Colonic mucosa (tissue), 4 donors: ENCODE measurements at regions not wholly inside any gene's neighbourhood (a gene's known extent, or its start where the extent isn't known, plus 50 kb on each side); places are given as distances from the start of the nearest gene placed in this dataset.
"Not testable (repeated sequence)": the region's sequence is repeated elsewhere in the genome, so short reads cannot be mapped to it uniquely, and the experiment has no call there.

Experiments
- DNase-seq: peaks from one replicate; pipeline ENCODE4 v3.0.0-alpha.2; 2020
- H3K27ac ChIP-seq: fragments of 200-600 bp; one replicate; pipeline ENCODE4 v1.8.0; 2021
- H3K27me3 ChIP-seq: fragments of 200-600 bp; one replicate; pipeline ENCODE4 v1.8.0; 2021
- H3K36me3 ChIP-seq: fragments of 200-600 bp; one replicate; pipeline ENCODE4 v1.8.0; 2021
- H3K4me1 ChIP-seq: fragments of 200-600 bp; one replicate; pipeline ENCODE4 v1.8.0; 2021; ENCODE audit warnings: mild to moderate bottlenecking
- H3K4me3 ChIP-seq: fragments of 200-600 bp; one replicate; pipeline ENCODE4 v1.8.0; 2021
- H3K9ac ChIP-seq, 2 donors: one replicate each; pipeline ENCODE4 v1.7.0; 2013; ENCODE audit warnings: control low read depth in 2 of 2, low read depth in 2 of 2, low read length in 2 of 2
- H3K9me3 ChIP-seq: fragments of 200-600 bp; one replicate; pipeline ENCODE4 v1.8.0; 2021
- CTCF ChIP-seq: fragments of 200-600 bp; IDR thresholded peaks from one replicate; pipeline ENCODE4 v1.8.0; 2022; ENCODE audit warnings: antibody characterized with exemption, mild to moderate bottlenecking
- intact Hi-C: fragments of 100-400 bp; cut with DNase I; formaldehyde crosslinking; loops from one replicate; pipeline ENCODE4 v1.14.1; 2022
- donor health status: healthy.
- donor health status: DM: no; HTN: no; CAD: no.
- donor health status: DM: no; HTN: no; CAD: no.

GRCh38 chr19:13689085-13689484, 75.2 kb upstream of the MRI1 start:
- DNase-seq = no peak
- H3K27me3 ChIP-seq = no peaks in the 10 kb centered on the region
- no peaks in the 10 kb centered on the region for H3K36me3 ChIP-seq
- no peak overlapping the region for H3K4me3 ChIP-seq
- H3K9ac ChIP-seq = no peak overlapping the region
- H3K4me1 ChIP-seq = no peaks in the 10 kb centered on the region
- intact Hi-C loops = no loop called here
- H3K27ac ChIP-seq = no peak overlapping the region
- H3K9me3 ChIP-seq = no peaks in the 10 kb centered on the region
- no peak for TF ChIP-seq CTCF

- H3K9me3 ChIP-seq = no peaks in the 10 kb centered on the region
- H3K4me3 ChIP-seq = no peak overlapping the region
- intact Hi-C loops = no loop called here
- no peaks in the 10 kb centered on the region for H3K27me3 ChIP-seq
- no peak for DNase-seq
- H3K4me1 ChIP-seq = no peaks in the 10 kb centered on the region
- H3K27ac ChIP-seq = no peak overlapping the region
- TF ChIP-seq CTCF = no peak
- H3K36me3 ChIP-seq = no peaks in the 10 kb centered on the region
- H3K9ac ChIP-seq = no peak overlapping the region
Observed at GRCh38 chr19:13684021-13684420, 80.3 kb upstream of the MRI1 start.

GRCh38 chr19:13681509-13681908, 82.8 kb upstream of the MRI1 start:
- no peak overlapping the region for H3K4me3 ChIP-seq
- no peaks in the 10 kb centered on the region for H3K9me3 ChIP-seq
- no peak for TF ChIP-seq CTCF
- DNase-seq = no peak
- H3K36me3 ChIP-seq = no peaks in the 10 kb centered on the region
- no peaks in the 10 kb centered on the region for H3K4me1 ChIP-seq
- H3K27ac ChIP-seq = no peak overlapping the region
- intact Hi-C loops = no loop called here
- H3K9ac ChIP-seq = no peak overlapping the region
- H3K27me3 ChIP-seq = no peaks in the 10 kb centered on the region

GRCh38 chr19:13680708-13681360, 83.5 kb upstream of the MRI1 start:
- H3K36me3 ChIP-seq, intact Hi-C loops, H3K27me3 ChIP-seq, H3K4me1 ChIP-seq, H3K27ac ChIP-seq, H3K4me3 ChIP-seq, H3K9me3 ChIP-seq, H3K9ac ChIP-seq, DNase-seq: not testable (repeated sequence)

GRCh38 chr19:13676967-13677366, 87.4 kb upstream of the MRI1 start:
- H3K9me3 ChIP-seq, H3K4me1 ChIP-seq, H3K9ac ChIP-seq, DNase-seq, H3K4me3 ChIP-seq, intact Hi-C loops, H3K36me3 ChIP-seq, H3K27ac ChIP-seq, H3K27me3 ChIP-seq: not testable (repeated sequence)

GRCh38 chr19:13672480-13673175, 91.7 kb upstream of the MRI1 start:
- DNase-seq, H3K36me3 ChIP-seq, H3K27ac ChIP-seq, H3K9me3 ChIP-seq, H3K4me3 ChIP-seq, H3K27me3 ChIP-seq, H3K9ac ChIP-seq, H3K4me1 ChIP-seq, intact Hi-C loops: not testable (repeated sequence)

- intact Hi-C loops = no loop called here
- no peak for TF ChIP-seq CTCF
- Histone ChIP-seq H3K27ac (no peak overlapping the region), H3K9ac (no peak overlapping the region), H3K36me3 (no peaks in the 10 kb centered on the region), H3K4me1 (no peaks in the 10 kb centered on the region), H3K27me3 (no peaks in the 10 kb centered on the region), H3K9me3 (no peaks in the 10 kb centered on the region), H3K4me3 (no peak overlapping the region)
- no peak for DNase-seq
Observed at GRCh38 chr19:13670846-13671245, 93.5 kb upstream of the MRI1 start.
